ENCODE measurements at regions not wholly inside any gene's neighbourhood (a gene's known extent, or its start where the extent isn't known, plus 50 kb on each side); places are given as distances from the start of the nearest gene placed in this dataset.

DNA sequence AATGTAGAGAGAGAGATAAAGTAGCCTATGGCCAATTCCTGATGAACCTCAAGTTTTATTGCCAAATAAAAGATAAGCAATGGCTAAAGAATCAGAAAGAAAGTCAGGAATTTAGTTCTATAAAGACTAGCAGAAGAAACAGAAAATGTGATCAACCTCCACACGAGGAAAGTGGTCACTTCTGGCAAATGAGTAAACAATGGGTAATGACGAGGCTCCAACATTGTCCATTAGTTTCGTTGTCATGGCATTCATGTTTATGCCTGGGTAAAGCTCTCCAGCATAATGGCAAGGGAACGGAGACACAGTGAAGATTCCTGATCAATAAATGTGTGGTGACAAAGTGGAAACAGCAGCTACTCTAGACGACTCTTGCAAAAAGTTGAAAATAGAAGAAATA, 341.8 kb upstream of the CTNND2 start:
- WGBS (ENCODE audit: extremely low coverage, insufficient read length, low lambda C conversion rate) = no CpG with 5 or more reads among the region's 5 CpGs

More for the DNA sequence above, 341.8 kb upstream of the CTNND2 start:
- DNase-seq = no peak
- Histone ChIP-seq H2BK15ac (ENCODE audit: low read depth, low read length) (no peak overlapping the region), H3K27me3 (ENCODE audit: insufficient read depth, low read length) (no peaks in the 10 kb centered on the region; the same call in 1 of the 2 replicates), H3K4me1 (ENCODE audit: insufficient read depth, low read length) (no peaks in the 10 kb centered on the region), H2BK5ac (ENCODE audit: insufficient read length, low read length) (no peak overlapping the region), H3K4ac (ENCODE audit: low read depth, low read length) (no peak overlapping the region), H3K9me3 (ENCODE audit: control insufficient read depth, low read depth, low read length) (no peaks in the 10 kb centered on the region), H3K4me2 (ENCODE audit: insufficient read depth, insufficient read length, low read length) (no peak overlapping the region), H4K20me1 (ENCODE audit: control insufficient read depth, insufficient read depth, insufficient read length) (no peaks in the 10 kb centered on the region), H3K14ac (ENCODE audit: insufficient read depth, low read length) (no peak overlapping the region), H4K91ac (ENCODE audit: insufficient read length, low read depth, low read length) (no peak overlapping the region), H3K23ac (ENCODE audit: insufficient read length, low read depth, low read length) (no peak overlapping the region), H3K56ac (ENCODE audit: insufficient read length, low read depth, low read length) (no peak overlapping the region), H2BK12ac (ENCODE audit: insufficient read length, low read depth, low read length) (no peak overlapping the region), H4K8ac (replicated peaks; ENCODE audit: insufficient read length, low read depth, low read length) (no peak overlapping the region), H2BK20ac (ENCODE audit: low read depth, low read length, poor library complexity, severe bottlenecking) (no peak overlapping the region), H3K18ac (ENCODE audit: insufficient read length, low read depth, low read length) (no peak overlapping the region), H2AFZ (ENCODE audit: low read length) (no peak overlapping the region), H3K79me2 (ENCODE audit: insufficient read depth, low read length) (no peaks in the 10 kb centered on the region), H2AK5ac (ENCODE audit: insufficient read length, low read length) (no peak overlapping the region), H3K9ac (ENCODE audit: extremely low read depth, insufficient read length, low read length) (no peak overlapping the region), H3K23me2 (ENCODE audit: insufficient read length, low read depth, low read length, poor library complexity, severe bottlenecking) (no peaks in the 10 kb centered on the region), H4K5ac (ENCODE audit: insufficient read length, low read depth, low read length) (no peak overlapping the region), H3K27ac (ENCODE audit: insufficient read length, low read depth, low read length) (no peak overlapping the region), H3T11ph (ENCODE audit: low read length) (no peak overlapping the region), H3K79me1 (ENCODE audit: insufficient read depth, low read depth, low read length, poor library complexity, severe bottlenecking) (no peaks in the 10 kb centered on the region), H2BK120ac (ENCODE audit: low read depth, low read length, poor library complexity, severe bottlenecking) (no peak overlapping the region)
- H3K9me3 Mint-ChIP-seq = peaks cover 0 to 3% of the 10 kb centered on the region in 2 experiments; a peak in 3 of 5 replicates
- peaks cover 6 to 16% of the 10 kb centered on the region in 2 experiments for H3K4me1 Mint-ChIP-seq
- no peak overlapping the region for H3K4me3 Mint-ChIP-seq
- no peak overlapping the region for H3K27ac Mint-ChIP-seq
- H3K27me3 Mint-ChIP-seq (ENCODE audit: low read depth) = peaks cover 25% of the 10 kb centered on the region
- H3K36me3 Mint-ChIP-seq (ENCODE audit: insufficient read depth in 1 of 3, low read depth in 3 of 3) = peaks cover 0 to 3% (median 0%) of the 10 kb centered on the region in 3 experiments; a peak in 1 of 7 replicates
- no peak for TF ChIP-seq CTCF (conservative IDR thresholded peaks at IDR 0.05)
